Middle frontal gyrus (tissue), 1 donor: ENCODE measurements at regions not wholly inside any gene's neighbourhood (a gene's known extent, or its start where the extent isn't known, plus 50 kb on each side); places are given as distances from the start of the nearest gene placed in this dataset.
"Not testable (repeated sequence)": the region's sequence is repeated elsewhere in the genome, so short reads cannot be mapped to it uniquely, and the experiment has no call there.

Experiments used
- DNase-seq: peaks from one replicate; pipeline ENCODE4 v3.0.0-alpha.2; 2015; ENCODE audit warnings: low spot score; ENCODE audit errors: extremely low spot score

GRCh38 chr1:174105086-174105485 is 54.2 kb upstream of the RABGAP1L start:
- DNase-seq = no peak

GRCh38 chr1:174103766-174104165 is 55.6 kb upstream of the RABGAP1L start:
- no peak for DNase-seq

GRCh38 chr1:174101976-174102375 is 57.3 kb upstream of the RABGAP1L start:
- DNase-seq = not testable (repeated sequence)

GRCh38 chr1:174097426-174097825 is 61.9 kb upstream of the RABGAP1L start:
- no peak for DNase-seq

GRCh38 chr1:174093789-174094188 is 65.5 kb upstream of the RABGAP1L start:
- not testable (repeated sequence) for DNase-seq

- DNase-seq = no peak
These were observed 68.3 kb upstream of the RC3H1 start for GRCh38 chr1:174090471-174090870.

- no peak for DNase-seq
These were observed 58.7 kb upstream of the RC3H1 start for GRCh38 chr1:174080819-174081218.

- no peak for DNase-seq
These were observed 57.6 kb upstream of the RC3H1 start for GRCh38 chr1:174079796-174080195.

GRCh38 chr1:174078916-174079315 is 56.8 kb upstream of the RC3H1 start:
- DNase-seq = not testable (repeated sequence)

- no peak for DNase-seq
These were observed 55.8 kb upstream of the RC3H1 start for GRCh38 chr1:174077749-174078490.

GRCh38 chr1:174075245-174075692 is 53.1 kb upstream of the RC3H1 start:
- DNase-seq = no peak

GRCh38 chr1:174074757-174075156 is 52.6 kb upstream of the RC3H1 start:
- peak; percentile 23 for DNase-seq

GRCh38 chr1:174072581-174072980 is 50.4 kb upstream of the RC3H1 start:
- no peak for DNase-seq
